HepG2 (cell line): ENCODE measurements at regions not wholly inside any gene's neighbourhood (a gene's known extent, or its start where the extent isn't known, plus 50 kb on each side); places are given as distances from the start of the nearest gene placed in this dataset.

Experiments
- ATAC-seq: fragments of 200-7000 bp; cut with Tn5 transposase; 3 replicates; pipeline ENCODE4 v1.9.1; 2020; ENCODE audit warnings: mild to moderate bottlenecking, moderate library complexity
- BruUV-seq: library from RNA; stranded (reverse); fragments of 400-500 nt; replicated peaks from 2 replicates; lab custom pipeline; 2021; lab: Mats Ljungman, UMichigan
- CTCF ChIA-PET: fragments of 300-600 bp; formaldehyde crosslinking; extraction: SDS; loops from one replicate; lab custom pipeline; 2021; ENCODE audit warnings: low total read pairs, inconsistent platforms, low intra/inter-chr PET ratio; lab: Yijun Ruan, JAX
- POLR2A ChIA-PET: fragments of 350-600 bp; sonication (Branson Sonifier 250); formaldehyde crosslinking; loops from one replicate; lab custom pipeline; 2020; ENCODE audit warnings: antibody characterized with exemption, inconsistent platforms; lab: Yijun Ruan, JAX
- DNase-seq: peaks from one replicate; pipeline ENCODE4 v3.0.0-alpha.2; 2015; ENCODE audit warnings: low spot score
- FAIRE-seq: peaks from 3 replicates; lab custom pipeline; 2011; peaks lifted over from hg19 to GRCh38; lab: Jason Lieb, UNC
- H2AFZ ChIP-seq: one replicate; pipeline ENCODE4 v1.6.1; 2011; ENCODE audit warnings: low read length, inconsistent platforms
- H3K27ac ChIP-seq: fragments of 300-600 bp; 3 replicates; pipeline ENCODE4 v1.8.0; 2011; ENCODE audit warnings: mixed run types, mild to moderate bottlenecking, mixed read lengths, low read length, inconsistent platforms; ENCODE audit not compliant: insufficient read depth; ENCODE audit errors: extremely low read length
- H3K27me3 ChIP-seq, 2 experiments: fragments of 200-600 bp in 1 of 2; 2 replicates in 1 of 2; 3 replicates in 1 of 2; pipeline versions ENCODE4 v1.6.0 to v1.8.0; 2011; ENCODE audit warnings: low read length in 2 of 2, mild to moderate bottlenecking in 2 of 2, moderate library complexity in 2 of 2, inconsistent platforms in 1 of 2; ENCODE audit not compliant: insufficient read depth in 2 of 2, control insufficient read depth in 1 of 2
- H3K36me3 ChIP-seq, 2 experiments: fragments of 200-600 bp in 1 of 2; replicated peaks in 1 of 2; 2 replicates in 1 of 2; 3 replicates in 1 of 2; pipeline versions ENCODE4 v1.5.1 to v1.8.0; 2011; ENCODE audit warnings: low read length in 2 of 2, inconsistent platforms in 1 of 2; ENCODE audit not compliant: insufficient read depth in 2 of 2, control insufficient read depth in 1 of 2
- H3K4me1 ChIP-seq: 2 replicates; pipeline ENCODE4 v1.5.1; 2012; ENCODE audit warnings: low read length, inconsistent platforms; ENCODE audit not compliant: insufficient read depth
- H3K4me2 ChIP-seq: 2 replicates; pipeline ENCODE4 v1.6.0; 2011; ENCODE audit warnings: low read depth, low read length, inconsistent platforms
- H3K4me3 ChIP-seq, 3 experiments: fragments of 200-600 bp in 1 of 3; sonication (generic), shearing (Covaris generic) in 1 of 3; replicated peaks in 1 of 3; 2 replicates each; pipeline ENCODE4 v1.5.1; 2011 to 2016; ENCODE audit warnings: low read length in 3 of 3, inconsistent platforms in 2 of 3, low read depth in 2 of 3, mild to moderate bottlenecking in 2 of 3, control low read depth in 1 of 3, mixed read lengths in 1 of 3; ENCODE audit not compliant: insufficient read depth in 1 of 3
- H3K79me2 ChIP-seq: one replicate; pipeline ENCODE4 v1.6.1; 2011; ENCODE audit warnings: low read length, inconsistent platforms; ENCODE audit not compliant: insufficient read depth
- H3K9ac ChIP-seq: 2 replicates; pipeline ENCODE4 v1.6.0; 2011; ENCODE audit warnings: mild to moderate bottlenecking, low read depth, low read length, inconsistent platforms; ENCODE audit not compliant: insufficient read depth
- H3K9me3 ChIP-seq: 2 replicates; pipeline ENCODE4 v1.5.1; 2012; ENCODE audit warnings: mild to moderate bottlenecking, low read length
- H4K20me1 ChIP-seq: 2 replicates; pipeline ENCODE4 v1.6.0; 2011; ENCODE audit warnings: inconsistent platforms, mild to moderate bottlenecking, low read length, moderate library complexity; ENCODE audit not compliant: insufficient read depth
- ASH2L ChIP-seq: fragments of 300-600, 200-600 bp; sonication (generic); IDR thresholded peaks from 2 replicates; pipeline ENCODE4 v1.7.0; 2017; ENCODE audit warnings: low read depth, mild to moderate bottlenecking, moderate library complexity, mixed read lengths, low read length; ENCODE audit not compliant: insufficient read length
- MAFG ChIP-seq: sonication (generic); formaldehyde crosslinking; IDR thresholded peaks from 2 replicates; pipeline ENCODE4 v1.5.1; 2020; ENCODE audit warnings: mild to moderate bottlenecking, missing genetic modification reagents
- ZBTB40 ChIP-seq, 2 experiments: fragments of 450-650 bp in 1 of 2; sonication (generic) in 1 of 2; formaldehyde crosslinking in 1 of 2; IDR thresholded peaks; 2 replicates each; pipeline versions ENCODE4 v1.6.1 to v1.8.0; 2016 to 2022; ENCODE audit warnings: antibody characterized with exemption in 1 of 2, mild to moderate bottlenecking in 1 of 2, missing genetic modification reagents in 1 of 2
- WGBS: methylation state at CpG from one replicate; pipeline ENCODE4 v1.1.6; 2017; ENCODE audit warnings: low lambda C conversion rate; 5-methylcytosine and 5-hydroxymethylcytosine counted together
- in situ Hi-C: cut with HindIII; loops from 2 replicates; pipeline ENCODE4 v1.10.0; 2017; ENCODE audit warnings: low pct_unique_long_range_greater_than_20kb; ENCODE audit not compliant: extremely low pct_ligation_motif_present
- intact Hi-C: fragments of 100-400 bp; cut with micrococcal nuclease; formaldehyde crosslinking; loops from one replicate; pipeline ENCODE4 v1.10.0; 2022; ENCODE audit not compliant: unreplicated experiment

GRCh38 chr3:70738291-70738681 is 425.8 kb upstream of the MDFIC2 start:
- POLR2A ChIA-PET = no interaction called here
- DNase-seq (no peak), ATAC-seq (no peak; the same call in 2 of the 3 replicates), FAIRE-seq (no peak)
- intact Hi-C loops = no loop called here
- Histone ChIP-seq H4K20me1 (no peaks in the 10 kb centered on the region), H3K4me3 (no peak overlapping the region), H3K9me3 (no peaks in the 10 kb centered on the region), H2AFZ (no peak overlapping the region), H3K4me2 (no peak overlapping the region), H3K9ac (no peak overlapping the region), H3K79me2 (no peaks in the 10 kb centered on the region), H3K36me3 (no peaks in the 10 kb centered on the region), H3K4me1 (peaks cover 8% of the 10 kb centered on the region), H3K27me3 (no peaks in the 10 kb centered on the region), H3K27ac (no peak overlapping the region)
- BruUV-seq = no TSS peak
- WGBS = 0% methylated on average over 4 of the region's 4 CpGs
- CTCF ChIA-PET = no interaction called here
- in situ Hi-C loops = no loop called here
- TF ChIP-seq MAFG (CRISPR knock-in tag) = no peak
- TF ChIP-seq ASH2L = no peak
- peak; percentile 80 for TF ChIP-seq ZBTB40 (IDR thresholded peaks at IDR 0.05)
- peak; percentile 77; the same call in 1 of the 2 replicates for TF ChIP-seq ZBTB40 (CRISPR knock-in tag; IDR thresholded peaks at IDR 0.05)
